ENCODE measurements at regions not wholly inside any gene's neighbourhood (a gene's known extent, or its start where the extent isn't known, plus 50 kb on each side); places are given as distances from the start of the nearest gene placed in this dataset.

DNA sequence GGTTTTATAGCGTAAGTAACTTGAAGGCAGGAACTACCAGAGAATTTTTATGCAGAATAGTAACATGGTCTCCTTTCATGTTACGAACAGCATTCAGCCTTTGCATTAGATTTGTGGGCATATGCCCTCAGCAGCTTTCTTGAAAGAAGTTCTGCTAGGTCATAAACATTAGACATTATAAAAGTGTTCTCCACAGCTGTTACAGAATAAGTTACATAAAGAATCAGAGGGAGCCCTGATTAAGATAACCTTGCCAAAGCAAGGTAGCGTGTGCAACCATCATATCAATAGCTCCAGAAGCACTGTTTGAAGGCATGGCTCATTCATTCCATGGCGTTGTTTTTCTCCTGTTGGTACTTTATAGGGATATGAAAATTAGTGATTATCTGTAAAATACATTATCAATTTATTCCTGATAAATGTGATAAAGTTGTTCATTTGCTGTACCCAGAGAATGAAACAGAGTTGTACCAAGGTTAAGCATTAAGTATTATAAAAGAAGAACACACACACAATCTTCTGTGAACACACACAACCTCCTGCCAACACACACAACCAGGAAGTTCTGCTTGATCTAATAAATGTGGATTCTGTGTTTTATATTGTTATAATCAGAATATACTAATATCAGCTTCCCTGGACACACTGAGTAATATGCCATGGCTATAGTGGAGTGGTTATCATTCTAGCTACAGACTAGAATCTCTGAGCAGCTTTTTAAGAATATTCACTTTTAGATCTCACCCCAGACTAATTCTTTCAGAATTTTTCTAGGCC, 286.7 kb upstream of the SLC39A10 start (continued):
- TF ChIP-seq ATF3 (IDR thresholded peaks at IDR 0.05) = no peak
- no peak for TF ChIP-seq YY1 (IDR thresholded peaks at IDR 0.05; ENCODE audit: extremely low read depth, insufficient replicate concordance, low read depth, low read length)

DNA sequence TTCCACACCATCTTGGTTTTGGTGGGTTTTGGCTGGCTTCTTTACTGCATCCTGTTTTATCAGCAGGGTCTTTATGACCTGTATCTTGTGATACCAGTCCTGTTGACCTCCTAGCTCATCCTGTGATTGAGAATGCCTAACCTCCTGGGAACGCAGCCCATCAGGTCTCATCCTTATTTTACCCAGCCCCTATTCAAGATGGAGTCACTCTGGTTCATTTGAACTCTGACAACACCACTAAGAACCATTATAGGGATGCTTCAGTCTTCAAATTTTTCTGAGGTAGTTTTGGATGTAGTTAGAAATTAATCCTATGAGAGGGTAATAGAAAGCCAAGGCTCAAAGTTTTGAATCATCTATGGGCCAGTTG, 287.8 kb upstream of the SLC39A10 start:
- ChIA-PET CTCF (no interaction called here), RAD21 (ENCODE audit: low non-redundant PET in 1 of 2, low total read pairs in 2 of 2, uncharacterized antibody in 2 of 2, unreplicated experiment in 2 of 2) (no interaction called here), POLR2A (no interaction called here)
- no peak for DNase-seq (ENCODE audit: low read depth, low spot score)
- no peak overlapping the region for H3K4me2 ChIP-seq (ENCODE audit: low read length)
- TF ChIP-seq REST (IDR thresholded peaks at IDR 0.05; ENCODE audit: low read depth) (no peak), ZNF274 (IDR thresholded peaks at IDR 0.05; ENCODE audit: low read depth, low read length) (no peak), CEBPB (IDR thresholded peaks at IDR 0.05; ENCODE audit: low read depth) (no peak), ELF1 (IDR thresholded peaks at IDR 0.05; ENCODE audit: borderline replicate concordance, low read depth) (no peak), JUND (IDR thresholded peaks at IDR 0.05) (no peak), ZFX (IDR thresholded peaks at IDR 0.05) (no peak), EZH2phosphoT487 (IDR thresholded peaks at IDR 0.05; ENCODE audit: borderline replicate concordance) (no peak), MAX (IDR thresholded peaks at IDR 0.05) (no peak), SIN3A (IDR thresholded peaks at IDR 0.05; ENCODE audit: low read depth) (no peak), TCF7L2 (IDR thresholded peaks at IDR 0.05; ENCODE audit: borderline replicate concordance, extremely low read depth, insufficient read depth, insufficient read length) (no peak)
- TF ChIP-seq, protein P1, sequence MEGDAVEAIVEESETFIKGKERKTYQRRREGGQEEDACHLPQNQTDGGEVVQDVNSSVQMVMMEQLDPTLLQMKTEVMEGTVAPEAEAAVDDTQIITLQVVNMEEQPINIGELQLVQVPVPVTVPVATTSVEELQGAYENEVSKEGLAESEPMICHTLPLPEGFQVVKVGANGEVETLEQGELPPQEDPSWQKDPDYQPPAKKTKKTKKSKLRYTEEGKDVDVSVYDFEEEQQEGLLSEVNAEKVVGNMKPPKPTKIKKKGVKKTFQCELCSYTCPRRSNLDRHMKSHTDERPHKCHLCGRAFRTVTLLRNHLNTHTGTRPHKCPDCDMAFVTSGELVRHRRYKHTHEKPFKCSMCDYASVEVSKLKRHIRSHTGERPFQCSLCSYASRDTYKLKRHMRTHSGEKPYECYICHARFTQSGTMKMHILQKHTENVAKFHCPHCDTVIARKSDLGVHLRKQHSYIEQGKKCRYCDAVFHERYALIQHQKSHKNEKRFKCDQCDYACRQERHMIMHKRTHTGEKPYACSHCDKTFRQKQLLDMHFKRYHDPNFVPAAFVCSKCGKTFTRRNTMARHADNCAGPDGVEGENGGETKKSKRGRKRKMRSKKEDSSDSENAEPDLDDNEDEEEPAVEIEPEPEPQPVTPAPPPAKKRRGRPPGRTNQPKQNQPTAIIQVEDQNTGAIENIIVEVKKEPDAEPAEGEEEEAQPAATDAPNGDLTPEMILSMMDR (IDR thresholded peaks at IDR 0.05 in 2 of 3, conservative IDR thresholded peaks at IDR 0.05 in 1 of 3; ENCODE audit: borderline replicate concordance in 1 of 3, insufficient read depth in 1 of 3, low read depth in 2 of 3, low read length in 2 of 3) = no peak
- no peak overlapping the region for H3K27ac ChIP-seq (ENCODE audit: low read depth, low read length)
- no peaks in the 10 kb centered on the region for H3K36me3 ChIP-seq (ENCODE audit: control insufficient read depth in 1 of 2, insufficient read depth in 2 of 2, low read length in 2 of 2)
- peaks cover 4 to 10% of the 10 kb centered on the region in 2 experiments for H3K4me1 ChIP-seq (ENCODE audit: control insufficient read depth in 1 of 2, insufficient read depth in 2 of 2, low read length in 2 of 2)
- no peaks in the 10 kb centered on the region for H3K9me2 ChIP-seq (ENCODE audit: insufficient read depth)
- H3K27me3 ChIP-seq (ENCODE audit: insufficient read depth, low read length) = no peaks in the 10 kb centered on the region
- no TSS peak for BruUV-seq (replicated peaks)
- H3K79me2 ChIP-seq (ENCODE audit: insufficient read depth, low read length) = no peaks in the 10 kb centered on the region
- no peak overlapping the region for H3K9ac ChIP-seq (ENCODE audit: low read length)
- intact Hi-C loops (cut with micrococcal nuclease) = no loop called here
- H3K9me3 ChIP-seq (ENCODE audit: control insufficient read depth in 1 of 2, insufficient read depth in 1 of 2, low read depth in 1 of 2, low read length in 2 of 2) = no peaks in the 10 kb centered on the region
- no peak overlapping the region for H3K4me3 ChIP-seq (replicated peaks in 1 of 2; ENCODE audit: low read depth in 1 of 2, low read length in 2 of 2)
- ATAC-seq = no peak
- no peak overlapping the region for H2AFZ ChIP-seq (ENCODE audit: low read depth, low read length, poor library complexity, severe bottlenecking)
- H4K20me1 ChIP-seq (ENCODE audit: insufficient read depth) = no peaks in the 10 kb centered on the region

All from HCT116 (cell line).